ENCODE measurements at regions not wholly inside any gene's neighbourhood (a gene's known extent, or its start where the extent isn't known, plus 50 kb on each side); places are given as distances from the start of the nearest gene placed in this dataset.

DNA sequence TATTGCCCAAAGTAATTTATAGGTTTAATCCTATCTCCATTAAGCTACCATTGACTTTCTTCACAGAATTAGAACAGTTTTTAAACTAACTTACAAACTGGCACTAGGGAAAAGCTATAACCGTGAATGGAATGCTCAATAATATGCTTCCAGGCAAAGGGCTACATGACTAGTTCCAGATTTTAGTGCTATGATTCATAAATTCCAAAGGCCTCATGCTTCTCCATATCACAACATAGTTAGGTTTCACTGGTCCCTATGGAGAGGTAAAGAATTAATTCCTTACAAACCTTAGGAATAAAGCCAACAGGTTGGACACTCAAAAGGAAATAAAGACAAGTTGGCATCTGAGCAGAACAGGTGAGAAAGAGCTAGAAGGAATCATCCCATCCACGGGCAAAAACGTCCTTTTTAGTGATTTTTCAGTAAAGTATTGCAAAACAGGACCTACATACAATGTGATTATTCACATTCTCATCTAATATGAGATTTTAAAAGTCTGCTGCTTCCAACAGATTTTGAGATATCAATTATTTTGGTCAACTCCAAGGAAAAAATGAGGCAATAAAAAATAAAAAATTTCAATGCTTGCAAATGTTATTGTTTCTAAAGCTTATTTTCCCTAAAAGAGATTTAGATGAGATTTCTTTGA lies 97.0 kb upstream of the TARS1 start:
- no peak for TF ChIP-seq EP300 (IDR thresholded peaks at IDR 0.05)
- TF ChIP-seq MAFK (IDR thresholded peaks at IDR 0.05; ENCODE audit: partially characterized antibody) = no peak
- no peak for TF ChIP-seq CTCF (IDR thresholded peaks at IDR 0.05)
- TF ChIP-seq CHD4 (IDR thresholded peaks at IDR 0.05; ENCODE audit: borderline replicate concordance) = no peak

Data from A549 (cell line).